GM21526 (cell line): ENCODE measurements at regions not wholly inside any gene's neighbourhood (a gene's known extent, or its start where the extent isn't known, plus 50 kb on each side); places are given as distances from the start of the nearest gene placed in this dataset.

ENCODE experiments used
- ATAC-seq: cut with Tn5 transposase; IDR thresholded peaks from one replicate; pipeline ENCODE4 v1.9.1; 2021; ENCODE audit warnings: moderate library complexity; ENCODE audit not compliant: unreplicated experiment, low FRiP score

DNA sequence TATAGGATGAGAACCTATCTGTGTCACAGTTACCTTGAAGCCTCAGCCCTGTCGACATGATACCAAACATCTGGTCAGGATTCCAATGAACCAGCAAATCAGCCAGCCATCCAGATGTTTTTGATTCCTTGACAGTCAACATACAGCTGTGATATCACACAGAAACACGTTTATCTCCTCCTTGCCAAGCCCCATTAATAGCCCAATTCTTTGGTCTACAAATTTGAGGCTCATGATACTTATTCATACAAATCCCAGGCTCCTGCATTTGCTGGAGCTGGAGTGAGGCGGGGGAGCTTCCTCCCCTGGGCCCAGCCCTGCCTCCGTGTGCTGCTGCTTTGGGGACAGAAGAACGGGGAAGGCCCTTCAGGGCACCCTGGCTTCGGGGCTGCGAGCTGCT is 611.6 kb upstream of the SALL3 start:
- no peak for ATAC-seq

DNA sequence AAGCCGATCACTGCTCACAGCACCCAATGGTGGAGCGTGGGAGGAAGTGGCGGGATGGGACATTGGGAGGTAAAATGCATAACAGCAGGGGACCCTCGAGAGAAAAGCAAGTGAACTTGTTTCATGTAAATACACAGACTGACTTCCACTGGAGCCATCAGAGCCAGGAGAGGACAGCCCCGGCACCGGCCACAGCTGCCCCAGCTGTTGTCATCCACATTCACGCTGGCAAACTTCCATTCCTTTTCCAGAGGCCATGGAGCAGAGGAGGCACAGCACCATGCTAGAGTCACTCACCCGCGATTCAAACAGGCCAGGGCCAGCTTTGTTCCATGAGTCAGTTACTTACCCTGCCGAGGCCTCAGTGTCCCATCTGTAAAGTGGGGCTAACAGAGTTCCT is 610.9 kb upstream of the SALL3 start:
- no peak for ATAC-seq

DNA sequence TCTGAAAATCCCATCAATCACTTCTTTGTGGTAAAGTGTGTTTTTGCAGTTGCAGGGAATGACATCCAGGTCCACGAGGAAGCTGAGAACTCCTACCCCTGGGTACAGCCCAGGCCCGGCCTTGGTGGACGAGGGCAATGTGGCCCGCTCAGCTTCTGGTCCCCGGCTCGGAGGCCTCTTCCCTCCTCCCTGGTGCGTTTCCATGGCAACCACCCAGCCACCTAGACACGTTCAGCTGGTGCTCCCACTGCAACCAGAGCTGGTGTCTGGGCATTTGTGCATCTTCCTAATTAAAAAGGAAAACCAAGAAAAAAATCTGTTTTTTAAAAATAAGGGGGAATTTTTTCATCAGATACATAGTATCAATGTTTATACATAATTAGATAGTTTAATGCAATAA is 603.6 kb upstream of the SALL3 start:
- ATAC-seq = no peak

DNA sequence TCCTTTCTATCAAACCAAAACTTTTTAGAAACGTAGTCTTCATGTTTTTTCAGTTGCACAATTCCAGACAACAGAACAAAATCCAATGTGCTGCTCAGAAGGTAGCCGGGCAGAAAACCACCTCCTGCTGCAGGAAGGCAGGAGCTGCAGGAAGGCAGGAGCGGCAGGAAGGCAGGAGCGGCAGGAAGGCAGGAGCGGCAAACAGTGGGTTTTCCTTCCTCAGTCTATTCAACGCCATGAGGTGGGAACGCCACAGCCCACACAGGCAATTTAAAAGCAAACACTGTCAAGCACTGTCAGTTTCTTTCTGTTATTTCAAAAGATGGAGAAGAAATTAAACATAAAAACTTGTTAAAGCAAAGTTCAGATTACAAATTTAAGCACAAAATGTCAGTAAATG is 601.2 kb upstream of the SALL3 start:
- no peak for ATAC-seq

DNA sequence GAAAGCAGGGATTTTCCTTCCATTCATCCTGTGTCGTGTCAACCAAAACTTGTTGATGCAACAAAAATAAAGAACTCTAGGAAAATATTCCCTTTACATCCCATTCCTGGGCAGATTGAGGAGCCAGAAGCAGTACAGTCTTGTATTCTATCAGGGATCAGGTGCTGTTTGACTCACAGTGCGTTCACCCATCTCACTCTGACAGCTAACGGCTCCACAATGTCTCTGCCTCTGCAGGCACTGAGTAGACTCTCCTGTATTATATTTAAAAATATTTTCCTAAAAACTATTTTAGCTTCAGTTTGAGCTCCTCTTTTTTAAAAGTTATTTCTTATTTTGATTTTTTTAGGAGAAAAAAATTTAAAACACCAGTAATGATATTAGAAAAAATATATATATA is 600.6 kb upstream of the SALL3 start:
- ATAC-seq = no peak

DNA sequence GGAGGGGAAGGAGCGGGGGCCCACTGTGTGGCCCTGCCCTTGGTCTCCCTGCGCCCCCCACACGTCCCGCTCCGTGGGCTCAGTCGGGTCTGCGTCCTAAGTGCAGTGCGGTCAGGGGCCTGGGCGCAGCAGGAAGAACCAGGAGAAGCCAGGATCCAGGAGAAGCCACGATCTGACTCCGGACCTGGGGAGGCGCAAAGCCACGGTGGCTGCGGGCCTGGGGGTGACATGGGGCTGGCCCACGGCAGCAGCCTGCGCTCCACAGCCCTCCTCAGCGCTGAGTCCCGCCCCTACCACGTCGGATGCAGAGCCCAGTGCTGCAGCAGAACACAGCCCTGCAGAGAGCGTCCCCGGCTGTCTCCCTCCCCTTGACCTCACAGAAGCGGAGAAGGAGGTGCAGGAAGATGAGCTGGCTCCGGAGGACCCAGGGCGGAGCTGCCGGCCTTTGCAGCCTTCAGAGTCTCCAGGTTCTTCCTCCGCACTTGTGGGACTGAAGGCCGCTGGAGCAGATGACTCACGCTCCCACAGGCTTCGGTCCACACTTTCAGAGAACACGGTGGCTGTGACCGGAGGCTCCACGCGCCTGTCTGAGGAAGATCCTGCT is 589.2 kb upstream of the SALL3 start:
- ATAC-seq = no peak

DNA sequence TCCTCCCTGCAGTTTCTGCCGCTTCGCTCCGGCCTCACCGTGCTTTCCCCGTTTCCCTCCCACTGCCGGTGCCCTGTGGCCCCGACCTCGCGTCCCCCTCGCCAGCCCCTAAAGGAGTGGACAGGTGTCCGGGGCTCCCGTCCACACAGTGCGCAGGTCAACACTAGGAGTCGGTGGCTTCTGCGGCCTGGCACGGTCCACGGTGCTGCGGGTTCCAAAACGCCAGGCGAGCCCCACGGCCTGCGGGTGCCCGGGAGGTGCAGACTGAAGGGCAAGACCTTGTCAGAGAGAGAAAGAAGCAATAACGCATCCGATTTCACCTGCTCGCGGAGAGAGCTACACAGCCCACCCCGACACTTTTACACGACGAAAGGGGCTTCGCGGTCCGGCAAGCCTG is 588.7 kb upstream of the SALL3 start:
- ATAC-seq = no peak

DNA sequence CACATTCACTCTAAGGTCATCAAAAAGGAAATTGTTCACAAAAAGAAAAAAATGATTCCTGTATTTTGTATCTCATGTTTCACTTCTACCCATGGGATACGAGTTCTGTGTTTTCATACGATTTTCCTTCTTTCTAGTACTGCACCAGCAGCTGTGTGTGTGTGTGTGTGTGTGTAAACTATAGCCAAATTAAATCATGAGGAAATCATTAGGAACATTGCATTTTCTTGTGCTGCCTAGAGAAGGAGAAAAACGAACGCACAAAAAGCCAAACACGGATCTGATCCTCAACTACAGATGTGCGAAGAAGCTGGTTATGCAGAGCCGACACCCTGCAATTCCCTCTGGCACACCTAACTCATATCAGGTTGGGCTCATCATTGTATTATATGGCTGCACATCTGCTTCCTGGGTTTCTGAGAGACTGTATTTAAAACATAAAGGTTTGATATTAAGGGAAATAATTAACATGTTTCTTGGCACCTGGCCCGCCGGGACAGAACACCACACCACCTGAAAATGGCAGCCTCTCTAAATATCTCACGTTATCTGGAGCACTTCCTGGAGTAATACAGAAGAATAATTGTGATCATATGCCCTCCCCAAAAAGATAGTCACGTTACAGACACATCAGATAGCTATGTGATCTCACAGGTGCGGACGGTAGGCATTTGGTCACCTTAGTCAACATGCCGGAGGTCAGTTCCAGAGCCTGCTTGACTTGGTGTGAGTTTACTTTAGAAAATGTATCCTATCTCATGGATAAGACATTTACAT is 586.3 kb upstream of the SALL3 start:
- ATAC-seq = no peak

DNA sequence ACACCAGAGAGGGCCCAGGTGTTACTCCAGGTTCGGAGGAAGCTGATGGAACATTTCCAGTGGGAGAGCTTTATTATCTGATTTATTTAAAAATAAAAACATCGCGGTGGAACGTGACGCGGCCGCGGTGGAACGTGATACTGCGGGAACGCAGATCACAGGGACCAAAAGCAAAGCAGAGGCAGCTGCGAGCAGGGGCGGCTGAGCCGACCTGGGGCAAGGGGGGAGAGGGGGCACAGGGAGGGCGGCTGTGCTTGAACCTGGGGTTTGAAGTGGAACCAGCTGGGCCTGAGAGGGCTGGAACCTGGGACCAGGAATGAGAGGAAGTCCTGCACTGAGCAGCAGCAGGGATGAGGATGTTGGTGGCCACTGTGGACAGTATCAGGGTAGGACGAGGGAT is 583.5 kb upstream of the SALL3 start:
- no peak for ATAC-seq

DNA sequence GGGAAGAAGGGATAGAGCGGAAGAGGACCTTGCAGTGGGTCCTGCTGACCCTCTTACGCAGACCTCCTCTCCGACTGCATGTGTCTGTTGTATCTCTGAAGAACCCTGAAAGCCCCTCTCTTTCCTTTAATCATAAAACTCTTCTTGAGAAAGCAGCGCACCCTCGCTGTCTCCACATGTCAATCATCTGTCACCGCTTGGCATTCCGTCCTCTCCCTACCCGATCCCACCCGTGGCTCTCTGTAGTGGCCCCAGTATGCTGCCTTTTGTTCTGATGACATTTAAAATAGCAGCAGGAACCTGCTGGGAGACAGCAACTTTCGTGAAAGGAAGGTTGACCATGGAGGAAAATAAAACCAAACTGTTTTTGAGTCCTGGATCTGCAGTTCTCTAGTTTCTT is 582.9 kb upstream of the SALL3 start:
- ATAC-seq = no peak

DNA sequence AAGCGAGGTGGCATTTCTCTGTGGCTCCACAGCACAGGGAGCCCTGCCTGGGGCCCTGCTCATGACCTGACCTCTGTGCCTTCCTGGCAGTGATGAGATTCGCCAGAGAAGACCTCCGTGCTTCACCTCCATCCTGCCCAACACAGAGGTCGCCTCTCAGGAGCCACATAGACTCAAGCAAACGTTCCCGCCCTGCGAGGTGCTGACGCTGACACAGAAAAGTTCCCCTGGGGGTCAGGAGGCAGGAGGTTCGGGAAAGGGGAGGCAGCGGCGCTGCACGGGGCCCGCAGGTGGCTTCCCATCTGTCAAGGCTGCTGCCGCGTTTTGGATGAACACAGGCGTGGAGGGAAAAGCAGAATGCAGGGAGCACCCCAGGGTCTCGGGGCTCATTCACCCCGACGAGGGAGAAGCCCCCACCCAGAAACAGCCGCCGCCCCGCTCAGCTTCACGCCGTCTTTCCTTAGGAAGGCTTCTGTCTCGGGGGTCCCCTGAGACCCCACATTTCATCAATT is 579.6 kb upstream of the SALL3 start:
- ATAC-seq = no peak

DNA sequence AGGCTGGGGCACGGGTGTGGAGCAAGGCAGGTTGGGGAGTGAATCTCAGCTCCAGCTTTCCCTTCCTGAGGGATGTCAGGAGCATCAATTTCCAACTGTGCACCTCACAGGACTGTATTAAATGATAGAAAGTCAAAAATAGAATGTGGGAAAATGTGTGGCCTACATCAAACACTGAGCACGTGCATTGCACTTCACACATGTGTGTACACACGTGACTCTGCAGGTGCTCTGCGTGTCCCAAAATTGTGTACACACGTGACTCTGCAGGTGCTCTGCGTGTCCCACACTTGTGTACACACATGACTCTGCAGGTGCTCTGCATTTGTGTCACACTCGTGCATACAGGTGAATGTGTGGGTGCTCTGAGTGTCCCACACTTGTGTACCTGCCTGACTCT is 577.2 kb upstream of the SALL3 start:
- ATAC-seq = no peak

DNA sequence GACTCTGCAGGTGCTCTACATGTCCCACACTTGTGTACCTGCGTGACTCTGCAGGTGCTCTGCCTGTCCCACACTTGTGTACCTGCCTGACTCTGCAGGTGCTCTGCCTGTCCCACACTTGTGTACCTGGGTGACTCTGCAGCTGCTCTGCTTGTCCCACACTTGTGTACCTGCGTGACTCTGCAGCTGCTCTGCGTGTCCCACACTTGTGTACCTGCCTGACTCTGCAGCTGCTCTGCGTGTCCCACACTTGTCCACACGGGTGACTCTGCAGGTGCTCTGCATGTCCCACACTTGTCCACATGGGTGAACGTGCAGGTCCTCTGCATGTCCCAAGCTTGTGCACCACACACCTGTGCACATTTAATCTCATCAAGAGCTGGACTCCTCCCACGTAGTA is 576.7 kb upstream of the SALL3 start:
- ATAC-seq = no peak

DNA sequence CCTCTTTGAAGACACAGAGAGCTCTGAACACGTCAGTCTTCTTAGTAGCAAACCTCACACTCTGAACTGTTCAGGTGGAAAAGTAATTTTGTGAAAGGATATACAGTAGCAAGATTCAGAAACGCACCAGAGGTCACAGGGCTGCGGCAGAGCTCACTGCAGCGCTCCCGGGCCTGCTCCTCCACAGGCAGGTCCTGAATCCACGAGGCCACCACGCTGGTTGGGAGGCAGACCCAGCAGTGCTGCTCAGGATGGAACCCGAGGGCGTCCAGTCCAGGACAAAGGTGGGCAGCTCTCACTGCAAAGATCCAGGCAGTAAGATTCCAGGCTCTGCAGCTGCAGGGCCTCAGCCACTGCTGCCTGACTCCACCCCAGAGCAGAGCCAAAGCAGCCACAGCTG is 576.2 kb upstream of the SALL3 start:
- ATAC-seq = no peak

DNA sequence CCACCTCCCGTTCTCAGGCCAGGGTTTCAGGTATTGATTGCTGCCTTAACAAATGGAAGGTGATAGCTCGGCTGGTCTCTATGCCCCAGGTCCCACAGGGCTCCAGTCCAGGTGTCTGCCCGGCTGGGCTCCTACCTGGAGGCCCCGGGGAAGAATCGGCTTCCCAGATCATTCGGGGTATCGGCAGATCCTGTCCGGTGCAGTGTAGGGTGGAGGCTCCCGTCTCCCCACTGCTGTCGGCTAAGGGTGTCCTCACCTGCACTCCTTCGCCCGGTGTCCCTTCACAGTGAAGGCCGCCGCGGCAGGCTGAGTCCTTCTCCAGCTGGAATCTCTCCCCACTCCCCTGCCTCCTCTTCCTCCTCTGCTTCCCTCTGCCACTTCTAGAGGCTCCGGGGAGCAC is 573.9 kb upstream of the SALL3 start:
- ATAC-seq = no peak

DNA sequence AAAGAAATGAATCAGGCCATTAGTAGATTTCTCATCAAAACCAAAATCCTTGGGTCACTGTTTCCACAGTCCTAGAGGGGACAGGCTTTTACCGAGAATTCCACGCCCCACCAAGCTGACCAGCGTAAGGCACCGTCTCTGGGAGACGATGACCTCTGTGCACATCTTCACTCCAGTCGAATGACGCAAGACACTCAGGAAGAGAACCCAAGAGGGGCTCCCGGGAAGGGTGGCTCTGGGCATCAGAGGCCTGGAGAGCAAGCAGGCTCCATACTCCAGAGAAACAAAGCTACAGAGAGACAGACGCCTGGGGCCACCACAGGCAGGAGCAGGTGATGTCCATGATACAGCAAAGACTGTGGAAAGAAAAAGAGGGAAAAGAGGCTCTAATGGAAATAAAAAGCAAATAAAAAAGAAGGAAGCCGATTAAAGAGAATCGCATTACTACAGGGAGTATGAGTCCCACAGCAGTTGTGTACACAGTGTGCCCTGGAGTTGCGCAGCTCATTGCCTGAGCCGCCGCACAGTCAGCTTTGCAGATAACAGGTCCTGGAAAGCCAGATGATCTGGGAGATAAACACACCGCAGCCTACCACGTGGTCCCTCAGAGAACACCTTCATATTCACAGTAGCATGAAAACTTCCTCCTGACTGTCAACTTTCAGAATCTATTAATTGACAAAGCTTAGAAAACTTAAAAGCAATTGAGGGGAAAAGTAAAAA is 572.7 kb upstream of the SALL3 start:
- no peak for ATAC-seq

DNA sequence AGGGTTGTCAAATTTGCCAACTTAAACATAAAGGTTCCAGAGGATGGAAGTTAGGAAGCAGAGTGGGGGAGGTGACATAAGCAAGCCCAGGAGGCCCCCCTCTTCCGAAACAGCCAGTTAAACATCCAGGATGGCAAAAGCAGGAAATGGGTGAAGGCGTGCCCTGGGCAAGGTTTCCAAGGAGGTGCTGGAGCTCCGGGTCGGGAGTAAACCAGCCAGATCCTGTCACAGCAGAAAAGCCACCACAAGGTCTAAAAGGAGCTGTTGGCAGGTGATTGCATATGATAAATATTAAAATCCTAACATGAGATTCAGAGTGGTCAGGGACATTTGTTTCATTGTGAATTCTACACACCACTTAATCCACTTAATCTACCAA is 572.2 kb upstream of the SALL3 start:
- no peak for ATAC-seq

DNA sequence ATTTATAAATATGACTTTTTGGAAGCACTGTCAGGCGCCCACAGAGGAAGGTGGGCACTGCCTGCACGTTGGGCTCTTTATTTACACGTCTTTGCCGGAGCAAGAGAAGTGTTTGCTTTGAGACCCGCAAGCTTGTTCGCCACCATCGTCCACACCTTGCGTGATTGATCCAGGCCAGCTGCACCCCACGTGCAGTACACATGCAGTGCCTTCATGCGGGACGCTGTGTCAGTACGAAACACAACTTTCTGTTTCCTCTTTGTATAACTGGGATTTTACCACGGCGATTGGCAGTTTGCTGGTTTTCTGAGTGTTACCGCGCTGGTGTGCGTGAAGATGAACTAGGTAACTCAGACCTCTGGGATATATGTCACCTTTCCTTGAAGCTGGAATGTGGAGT is 571.0 kb upstream of the SALL3 start:
- no peak for ATAC-seq

DNA sequence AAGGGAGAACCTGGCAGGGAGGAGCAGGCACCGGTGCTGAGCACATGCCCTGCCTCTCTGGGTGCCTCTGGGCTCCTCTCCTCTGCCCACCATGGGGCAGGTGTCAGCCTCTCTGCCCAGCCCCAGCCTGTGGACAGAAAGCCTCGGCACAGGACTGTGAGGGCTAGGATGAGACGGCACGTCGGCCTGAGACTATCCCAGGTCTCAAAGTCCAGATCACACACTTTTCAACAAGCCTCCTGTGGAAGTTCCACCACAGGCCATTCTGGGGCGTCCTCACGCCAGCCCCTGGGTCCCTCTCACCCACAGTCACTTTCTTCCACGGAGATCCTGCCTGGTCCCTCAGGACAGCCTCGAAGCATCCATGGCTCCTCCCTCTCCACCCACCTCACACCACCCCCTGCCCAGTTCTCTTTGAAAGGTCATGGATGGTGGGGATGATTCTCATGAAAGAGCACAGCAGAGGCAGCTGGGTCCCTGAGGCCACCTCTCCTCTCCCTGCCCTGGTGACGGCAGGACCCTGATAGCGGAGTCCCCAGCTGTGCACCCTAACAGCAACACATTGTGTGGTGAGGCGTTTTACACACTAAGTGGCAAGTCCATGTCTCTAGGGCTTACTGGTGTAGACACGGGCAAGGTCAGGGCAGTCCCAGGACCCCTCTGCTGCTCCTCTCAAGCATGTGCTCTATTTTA is 569.4 kb upstream of the SALL3 start:
- ATAC-seq = no peak

DNA sequence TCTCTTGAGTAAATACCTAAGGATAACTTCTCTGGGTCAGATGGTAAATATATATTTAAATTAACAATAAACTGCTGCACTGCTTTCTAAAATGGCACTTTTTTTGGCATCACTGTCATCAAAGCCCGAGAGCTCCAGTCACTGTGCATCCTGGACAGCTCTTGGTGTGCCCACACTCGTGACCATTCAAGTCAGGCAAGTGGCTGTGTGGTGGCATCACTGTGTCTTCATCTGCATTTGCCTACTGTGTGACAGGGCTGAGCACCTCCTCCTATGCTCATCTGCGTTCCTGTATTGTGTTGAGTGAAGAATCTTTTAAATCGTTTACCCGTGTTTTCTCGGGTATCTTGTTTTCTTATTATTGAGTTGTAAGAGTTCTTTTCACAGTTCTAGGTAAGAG is 568.1 kb upstream of the SALL3 start:
- ATAC-seq = no peak

DNA sequence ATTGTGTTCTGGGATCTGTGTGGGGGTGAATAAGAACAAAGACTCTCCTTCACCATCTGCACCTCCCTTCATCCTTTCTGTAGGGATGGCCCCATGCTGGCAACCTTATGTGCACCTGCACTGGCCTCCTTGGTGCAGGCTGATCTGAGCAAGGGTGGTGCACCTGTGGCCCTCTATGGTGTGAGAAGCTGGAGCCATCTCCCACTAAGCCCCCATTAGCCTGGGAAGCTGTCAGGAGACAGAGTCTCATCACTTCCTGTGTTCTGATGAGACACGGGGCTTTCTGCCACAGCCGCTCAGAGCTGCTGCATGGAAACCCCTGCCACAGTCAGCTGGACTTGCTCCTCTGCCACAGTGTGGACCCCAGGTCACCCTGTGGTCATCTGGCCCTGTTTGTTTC is 565.3 kb upstream of the SALL3 start:
- no peak for ATAC-seq
